GM12874 (cell line): ENCODE measurements at regions not wholly inside any gene's neighbourhood (a gene's known extent, or its start where the extent isn't known, plus 50 kb on each side); places are given as distances from the start of the nearest gene placed in this dataset.

ENCODE experiments used
- TF ChIP-seq, protein P1 (sequence below): IDR thresholded peaks from 2 replicates; pipeline ENCODE4 v1.5.1; 2011; ENCODE audit warnings: low read depth, mild to moderate bottlenecking, control low read depth, low read length, moderate library complexity; ENCODE audit not compliant: insufficient read depth

GRCh38 chr13:39197647-39198007, 159.4 kb downstream of the NHLRC3 start:
- TF ChIP-seq, protein P1, sequence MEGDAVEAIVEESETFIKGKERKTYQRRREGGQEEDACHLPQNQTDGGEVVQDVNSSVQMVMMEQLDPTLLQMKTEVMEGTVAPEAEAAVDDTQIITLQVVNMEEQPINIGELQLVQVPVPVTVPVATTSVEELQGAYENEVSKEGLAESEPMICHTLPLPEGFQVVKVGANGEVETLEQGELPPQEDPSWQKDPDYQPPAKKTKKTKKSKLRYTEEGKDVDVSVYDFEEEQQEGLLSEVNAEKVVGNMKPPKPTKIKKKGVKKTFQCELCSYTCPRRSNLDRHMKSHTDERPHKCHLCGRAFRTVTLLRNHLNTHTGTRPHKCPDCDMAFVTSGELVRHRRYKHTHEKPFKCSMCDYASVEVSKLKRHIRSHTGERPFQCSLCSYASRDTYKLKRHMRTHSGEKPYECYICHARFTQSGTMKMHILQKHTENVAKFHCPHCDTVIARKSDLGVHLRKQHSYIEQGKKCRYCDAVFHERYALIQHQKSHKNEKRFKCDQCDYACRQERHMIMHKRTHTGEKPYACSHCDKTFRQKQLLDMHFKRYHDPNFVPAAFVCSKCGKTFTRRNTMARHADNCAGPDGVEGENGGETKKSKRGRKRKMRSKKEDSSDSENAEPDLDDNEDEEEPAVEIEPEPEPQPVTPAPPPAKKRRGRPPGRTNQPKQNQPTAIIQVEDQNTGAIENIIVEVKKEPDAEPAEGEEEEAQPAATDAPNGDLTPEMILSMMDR = no peak

DNA sequence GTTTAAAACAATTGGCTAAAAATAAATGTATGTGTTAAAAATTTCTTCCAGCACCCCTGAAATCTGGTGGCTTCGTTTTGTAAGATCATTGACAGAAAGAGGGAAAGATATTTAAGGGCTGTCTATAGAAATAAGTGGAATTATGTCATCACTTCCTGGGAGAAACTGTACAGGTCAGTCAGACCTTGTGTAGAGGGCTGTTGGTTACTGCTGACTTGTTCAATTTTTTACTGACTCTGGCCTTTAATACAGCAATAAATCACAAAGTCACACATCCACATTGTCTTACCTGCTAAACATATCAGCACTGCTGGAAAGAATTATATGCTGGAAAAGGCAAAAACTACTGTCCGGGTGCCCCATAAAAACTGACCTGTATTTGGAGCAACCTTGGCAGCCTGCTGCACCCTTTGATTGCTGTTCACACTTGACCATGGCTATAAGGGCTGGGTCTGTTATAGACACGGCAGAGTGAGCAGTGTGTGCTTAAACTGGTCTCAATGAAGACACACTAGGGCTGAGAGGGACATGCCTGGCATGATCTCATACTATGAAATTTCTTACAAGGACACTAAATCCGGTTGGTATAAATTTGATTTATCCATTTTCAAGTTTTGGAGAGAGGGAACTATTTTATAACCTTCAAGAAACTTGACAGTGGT, 162.1 kb downstream of the NHLRC3 start:
- TF ChIP-seq, protein P1 = no peak

DNA sequence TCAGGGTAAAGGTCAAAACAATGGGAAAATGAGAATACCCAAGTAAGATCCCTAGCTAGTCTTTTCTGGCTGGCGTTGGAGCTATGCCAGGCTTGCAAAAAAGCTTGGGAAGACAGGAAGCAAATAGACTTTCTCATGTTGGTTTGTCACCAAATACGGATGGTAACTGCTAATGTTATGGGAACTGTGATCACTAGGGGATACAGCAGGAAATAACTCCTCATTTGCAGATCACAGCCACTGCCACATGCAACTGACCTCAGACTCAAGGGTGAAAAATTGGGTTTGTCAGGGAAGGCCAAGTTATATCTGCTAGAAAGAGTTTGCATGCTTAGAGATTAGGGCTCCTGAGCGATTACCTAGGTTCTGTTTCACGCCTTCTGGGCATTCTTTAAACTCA, 162.9 kb downstream of the NHLRC3 start:
- TF ChIP-seq, protein P1 = no peak

DNA sequence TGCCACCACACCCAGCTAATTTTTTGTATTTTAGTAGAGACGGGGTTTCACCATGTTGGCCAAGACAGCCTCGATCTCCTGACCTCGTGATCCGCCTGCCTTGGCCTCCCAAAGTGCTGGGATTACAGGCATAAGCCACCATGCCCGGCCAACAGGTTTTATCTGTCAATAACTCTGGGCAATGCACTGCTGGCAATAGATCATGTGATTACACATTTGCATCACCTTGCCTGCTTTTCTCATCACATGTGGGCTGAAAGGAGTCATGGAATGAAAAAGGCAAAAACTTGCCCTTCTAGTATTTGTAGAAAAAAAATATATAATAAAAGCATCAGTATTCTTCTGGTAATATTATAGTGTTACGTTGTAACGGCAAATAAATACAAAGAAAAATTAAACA, 164.5 kb downstream of the NHLRC3 start:
- TF ChIP-seq, protein P1 = no peak

- TF ChIP-seq, protein P1 = no peak
Observed at GRCh38 chr13:39208636-39209035, 170.4 kb downstream of the NHLRC3 start.

GRCh38 chr13:39209731-39210531, 171.7 kb downstream of the NHLRC3 start:
- TF ChIP-seq, protein P1 = no peak

GRCh38 chr13:39210961-39211534, 172.8 kb downstream of the NHLRC3 start:
- TF ChIP-seq, protein P1 = no peak
